ENCODE measurements at regions not wholly inside any gene's neighbourhood (a gene's known extent, or its start where the extent isn't known, plus 50 kb on each side); places are given as distances from the start of the nearest gene placed in this dataset.
"Not testable (repeated sequence)": the region's sequence is repeated elsewhere in the genome, so short reads cannot be mapped to it uniquely, and the experiment has no call there.

- DNase-seq (ENCODE audit: extremely low read depth in 1 of 4, low spot score in 3 of 4); H4K20me1 ChIP-seq (replicated peaks; ENCODE audit: control insufficient read depth, insufficient read depth, low read length); H3K9ac ChIP-seq (ENCODE audit: insufficient read depth in 1 of 2, low read depth in 2 of 2, low read length in 2 of 2); CTCF ChIA-PET (ENCODE audit: low intra/inter-chr PET ratio); H2AFZ ChIP-seq (ENCODE audit: low read depth, low read length); intact Hi-C loops (cut with micrococcal nuclease); H3K27me3 ChIP-seq (ENCODE audit: control insufficient read depth in 2 of 2, insufficient read depth in 2 of 2, low read length in 2 of 2); H3K9me1 ChIP-seq (ENCODE audit: control insufficient read depth, insufficient read depth, low read length); H3K79me2 ChIP-seq (ENCODE audit: control insufficient read depth, insufficient read depth, low read length); H3K4me2 ChIP-seq (ENCODE audit: insufficient read depth, low read length); H3K9me3 ChIP-seq (replicated peaks; ENCODE audit: control insufficient read depth, insufficient read depth, low read depth, low read length); H3K27ac ChIP-seq (ENCODE audit: extremely low read depth, low read depth, low read length); H3K36me3 ChIP-seq (ENCODE audit: control insufficient read depth, insufficient read depth, low read length); ATAC-seq; BruUV-seq (replicated peaks); H3K4me3 ChIP-seq; H3K4me1 ChIP-seq (replicated peaks in 1 of 2; ENCODE audit: control insufficient read depth in 2 of 2, insufficient read depth in 2 of 2, low read length in 2 of 2); POLR2A ChIA-PET; FAIRE-seq: not testable (repeated sequence)
- 4% methylated on average over 5 of the region's 5 CpGs for WGBS (ENCODE audit: insufficient coverage, low coverage, missing lambda C conversion rate)
- in situ Hi-C loops (cut with MboI), result loop anchor here (5.0 kb wide), 1 partner anchor 57 kb away; no protein-coding TSS in a partner anchor
These were observed 251.2 kb upstream of the TPTE start for GRCh38 chr21:10270211-10270610.

- H3K4me3 ChIP-seq; H3K9me1 ChIP-seq (ENCODE audit: control insufficient read depth, insufficient read depth, low read length); H3K27me3 ChIP-seq (ENCODE audit: control insufficient read depth in 2 of 2, insufficient read depth in 2 of 2, low read length in 2 of 2); H3K4me2 ChIP-seq (ENCODE audit: insufficient read depth, low read length); DNase-seq (ENCODE audit: extremely low read depth in 1 of 4, low spot score in 3 of 4); H2AFZ ChIP-seq (ENCODE audit: low read depth, low read length); H4K20me1 ChIP-seq (replicated peaks; ENCODE audit: control insufficient read depth, insufficient read depth, low read length); H3K79me2 ChIP-seq (ENCODE audit: control insufficient read depth, insufficient read depth, low read length); intact Hi-C loops (cut with micrococcal nuclease); FAIRE-seq; POLR2A ChIA-PET; ATAC-seq; BruUV-seq (replicated peaks); CTCF ChIA-PET (ENCODE audit: low intra/inter-chr PET ratio); H3K36me3 ChIP-seq (ENCODE audit: control insufficient read depth, insufficient read depth, low read length); H3K9me3 ChIP-seq (replicated peaks; ENCODE audit: control insufficient read depth, insufficient read depth, low read depth, low read length); H3K4me1 ChIP-seq (replicated peaks in 1 of 2; ENCODE audit: control insufficient read depth in 2 of 2, insufficient read depth in 2 of 2, low read length in 2 of 2); H3K27ac ChIP-seq (ENCODE audit: extremely low read depth, low read depth, low read length); H3K9ac ChIP-seq (ENCODE audit: insufficient read depth in 1 of 2, low read depth in 2 of 2, low read length in 2 of 2): not testable (repeated sequence)
- 11% methylated on average over 4 of the region's 4 CpGs for WGBS (ENCODE audit: insufficient coverage, low coverage, missing lambda C conversion rate)
- in situ Hi-C loops (cut with MboI), result loop anchor here (5.0 kb wide), 1 partner anchor 56 kb away; no protein-coding TSS in a partner anchor
These were observed 249.6 kb upstream of the TPTE start for GRCh38 chr21:10271666-10272207.

All from K562 (cell line).